Retinal pigment epithelial cell (primary cell): ENCODE measurements at regions not wholly inside any gene's neighbourhood (a gene's known extent, or its start where the extent isn't known, plus 50 kb on each side); places are given as distances from the start of the nearest gene placed in this dataset.

Experiments used
- DNase-seq: peaks from one replicate; pipeline ENCODE4 v3.0.0-alpha.2; 2010; ENCODE audit warnings: low read depth
- H3K4me3 ChIP-seq: 2 replicates; pipeline ENCODE4 v1.5.1; 2011; ENCODE audit warnings: mild to moderate bottlenecking, low read length, control low read depth, moderate library complexity
- CTCF ChIP-seq: conservative IDR thresholded peaks from 2 replicates; pipeline ENCODE4 v1.5.1; 2011; ENCODE audit warnings: low read depth, low read length, control low read depth, inconsistent platforms

- no peak for DNase-seq
- no peak for TF ChIP-seq CTCF
- no peak overlapping the region for H3K4me3 ChIP-seq
Observed at GRCh38 chr14:65867333-65867732, 454.8 kb downstream of the FUT8 start.

GRCh38 chr14:65872536-65872935, 460.0 kb downstream of the FUT8 start:
- DNase-seq: no peak
- H3K4me3 ChIP-seq: no peak overlapping the region
- TF ChIP-seq CTCF: no peak

GRCh38 chr14:65877166-65877565, 464.6 kb downstream of the FUT8 start:
- H3K4me3 ChIP-seq: no peak overlapping the region
- no peak for TF ChIP-seq CTCF
- no peak for DNase-seq

- no peak for TF ChIP-seq CTCF
- no peak overlapping the region for H3K4me3 ChIP-seq
- DNase-seq: no peak
Observed at GRCh38 chr14:65877624-65878023, 465.1 kb downstream of the FUT8 start.

GRCh38 chr14:65878586-65878985, 466.1 kb downstream of the FUT8 start:
- DNase-seq: no peak
- no peak overlapping the region for H3K4me3 ChIP-seq
- no peak for TF ChIP-seq CTCF

GRCh38 chr14:65879248-65880009, 466.9 kb downstream of the FUT8 start:
- no peak for DNase-seq
- no peak for TF ChIP-seq CTCF
- H3K4me3 ChIP-seq: no peak overlapping the region

- no peak for TF ChIP-seq CTCF
- no peak for DNase-seq
Observed at GRCh38 chr14:65880507-65880906, 468.0 kb downstream of the FUT8 start.

More at GRCh38 chr14:65880507-65880906, 468.0 kb downstream of the FUT8 start:
- H3K4me3 ChIP-seq: no peak overlapping the region
